ENCODE measurements at regions not wholly inside any gene's neighbourhood (a gene's known extent, or its start where the extent isn't known, plus 50 kb on each side); places are given as distances from the start of the nearest gene placed in this dataset.

DNA sequence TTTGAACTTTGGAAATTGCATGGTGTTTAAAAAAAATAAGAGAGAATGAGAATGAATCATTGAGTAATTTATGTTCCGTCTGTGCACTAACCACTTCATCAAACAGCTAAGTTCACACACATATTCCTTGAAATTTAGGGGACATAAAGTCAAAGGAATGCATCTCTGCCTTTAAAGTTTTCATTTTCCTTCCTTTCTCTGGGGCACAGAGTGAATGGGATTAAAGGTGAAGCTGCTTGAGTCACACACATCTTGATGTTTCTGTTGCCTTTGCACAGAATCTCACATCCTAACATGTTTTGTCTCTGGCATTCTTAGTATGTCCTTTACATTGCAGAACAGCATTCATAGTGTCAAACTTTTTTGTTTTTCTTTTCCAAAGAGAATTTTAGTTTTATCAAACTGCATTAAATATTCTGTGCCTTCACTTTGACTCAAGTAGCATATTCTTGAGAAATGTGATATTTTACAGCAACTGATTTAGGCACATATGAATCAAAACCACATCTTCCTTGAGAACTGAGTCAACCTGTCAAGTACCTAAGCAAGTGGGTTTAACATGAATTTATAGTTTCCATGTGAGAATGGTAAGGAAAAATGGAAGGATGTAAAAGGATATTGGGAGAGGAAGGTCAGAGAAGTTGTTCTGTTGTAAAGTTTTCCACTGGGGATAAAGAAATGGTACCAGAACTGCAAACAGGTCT lies 169.1 kb upstream of the THUMPD2 start:
- DNase-seq: no peak
- intact Hi-C loops (cut with DNase I): no loop called here
- Histone ChIP-seq H3K27me3 (no peaks in the 10 kb centered on the region), H3K4me1 (no peaks in the 10 kb centered on the region), H3K27ac (no peak overlapping the region), H3K36me3 (no peaks in the 10 kb centered on the region), H3K4me3 (no peak overlapping the region), H3K9me3 (no peaks in the 10 kb centered on the region)
- FAIRE-seq: no peak
- WGBS, 2 donors: 66 to 82% methylated on average over 1 of the region's 1 CpG
- TF ChIP-seq, protein P1, sequence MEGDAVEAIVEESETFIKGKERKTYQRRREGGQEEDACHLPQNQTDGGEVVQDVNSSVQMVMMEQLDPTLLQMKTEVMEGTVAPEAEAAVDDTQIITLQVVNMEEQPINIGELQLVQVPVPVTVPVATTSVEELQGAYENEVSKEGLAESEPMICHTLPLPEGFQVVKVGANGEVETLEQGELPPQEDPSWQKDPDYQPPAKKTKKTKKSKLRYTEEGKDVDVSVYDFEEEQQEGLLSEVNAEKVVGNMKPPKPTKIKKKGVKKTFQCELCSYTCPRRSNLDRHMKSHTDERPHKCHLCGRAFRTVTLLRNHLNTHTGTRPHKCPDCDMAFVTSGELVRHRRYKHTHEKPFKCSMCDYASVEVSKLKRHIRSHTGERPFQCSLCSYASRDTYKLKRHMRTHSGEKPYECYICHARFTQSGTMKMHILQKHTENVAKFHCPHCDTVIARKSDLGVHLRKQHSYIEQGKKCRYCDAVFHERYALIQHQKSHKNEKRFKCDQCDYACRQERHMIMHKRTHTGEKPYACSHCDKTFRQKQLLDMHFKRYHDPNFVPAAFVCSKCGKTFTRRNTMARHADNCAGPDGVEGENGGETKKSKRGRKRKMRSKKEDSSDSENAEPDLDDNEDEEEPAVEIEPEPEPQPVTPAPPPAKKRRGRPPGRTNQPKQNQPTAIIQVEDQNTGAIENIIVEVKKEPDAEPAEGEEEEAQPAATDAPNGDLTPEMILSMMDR (IDR thresholded peaks at IDR 0.05): no peak
- ATAC-seq: no peak

DNA sequence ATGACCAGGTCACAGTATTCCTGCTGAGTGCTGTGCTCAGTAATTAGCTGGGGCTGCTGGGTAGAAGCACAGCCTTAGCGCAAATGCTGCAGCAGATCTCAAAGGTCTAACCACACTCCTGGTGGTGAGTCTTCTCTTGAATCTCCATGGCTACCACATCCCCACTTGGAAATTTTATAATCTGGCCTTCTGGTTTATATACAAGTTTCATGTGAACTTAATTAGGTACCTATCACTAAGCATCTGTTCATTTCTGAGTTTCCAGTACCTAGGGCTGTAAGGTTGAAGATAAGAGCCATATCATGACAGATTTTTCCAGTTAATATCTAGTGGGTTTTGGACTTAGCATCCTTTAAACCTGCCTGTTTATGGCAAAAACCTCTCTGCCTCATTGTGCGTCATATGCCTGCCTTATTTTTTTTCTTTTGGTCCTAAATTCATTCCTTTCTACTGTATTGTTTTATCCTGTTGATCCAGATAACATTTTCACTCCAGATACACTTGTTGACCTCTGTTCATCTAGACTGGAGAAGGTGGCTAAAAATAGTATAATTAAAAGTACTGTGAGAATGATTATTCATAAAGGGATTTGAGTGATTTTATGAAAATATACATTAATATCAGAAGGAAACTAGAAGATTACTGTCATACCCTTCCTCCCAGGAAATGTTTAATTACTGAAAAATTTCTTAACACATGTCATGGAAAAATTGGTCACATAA lies 168.4 kb upstream of the THUMPD2 start:
- intact Hi-C loops (cut with DNase I): no loop called here
- H3K27ac ChIP-seq: no peak overlapping the region
- no peaks in the 10 kb centered on the region for H3K27me3 ChIP-seq
- H3K9me3 ChIP-seq: no peaks in the 10 kb centered on the region
- no peaks in the 10 kb centered on the region for H3K36me3 ChIP-seq
- no peaks in the 10 kb centered on the region for H3K4me1 ChIP-seq
- ATAC-seq (no peak), FAIRE-seq (no peak), DNase-seq (no peak)
- no peak overlapping the region for H3K4me3 ChIP-seq
- TF ChIP-seq, protein P1 (IDR thresholded peaks at IDR 0.05): no peak
- 86 to 89% methylated on average over 2 of the region's 2 CpGs for WGBS, 2 donors

DNA sequence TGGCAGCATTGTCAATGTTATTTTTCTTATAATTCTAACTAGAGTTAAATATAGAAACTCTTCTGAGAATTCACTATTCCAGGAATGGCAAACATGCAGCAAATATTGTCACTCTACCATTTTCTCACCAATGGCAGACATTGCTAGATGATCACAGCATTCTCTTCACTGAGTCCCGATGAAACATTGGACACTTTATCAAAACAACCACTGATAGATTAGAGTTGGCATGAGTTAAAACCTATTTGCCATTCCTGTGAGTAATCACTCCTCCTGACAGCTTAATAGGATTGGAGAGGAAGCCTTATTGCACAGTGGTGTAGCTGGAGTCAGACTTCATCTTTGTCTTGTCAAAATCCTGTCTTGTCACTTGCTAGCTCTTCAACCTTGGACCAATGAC lies 163.9 kb upstream of the THUMPD2 start:
- Histone ChIP-seq H3K27me3 (no peaks in the 10 kb centered on the region), H3K9me3 (no peaks in the 10 kb centered on the region), H3K4me3 (no peak overlapping the region), H3K4me1 (no peaks in the 10 kb centered on the region), H3K27ac (no peak overlapping the region), H3K36me3 (no peaks in the 10 kb centered on the region)
- 5 to 9% methylated on average over 1 of the region's 1 CpG for WGBS, 2 donors
- ATAC-seq (no peak), FAIRE-seq (no peak), DNase-seq (no peak)
- intact Hi-C loops (cut with DNase I): no loop called here
- TF ChIP-seq, protein P1 (IDR thresholded peaks at IDR 0.05): no peak

DNA sequence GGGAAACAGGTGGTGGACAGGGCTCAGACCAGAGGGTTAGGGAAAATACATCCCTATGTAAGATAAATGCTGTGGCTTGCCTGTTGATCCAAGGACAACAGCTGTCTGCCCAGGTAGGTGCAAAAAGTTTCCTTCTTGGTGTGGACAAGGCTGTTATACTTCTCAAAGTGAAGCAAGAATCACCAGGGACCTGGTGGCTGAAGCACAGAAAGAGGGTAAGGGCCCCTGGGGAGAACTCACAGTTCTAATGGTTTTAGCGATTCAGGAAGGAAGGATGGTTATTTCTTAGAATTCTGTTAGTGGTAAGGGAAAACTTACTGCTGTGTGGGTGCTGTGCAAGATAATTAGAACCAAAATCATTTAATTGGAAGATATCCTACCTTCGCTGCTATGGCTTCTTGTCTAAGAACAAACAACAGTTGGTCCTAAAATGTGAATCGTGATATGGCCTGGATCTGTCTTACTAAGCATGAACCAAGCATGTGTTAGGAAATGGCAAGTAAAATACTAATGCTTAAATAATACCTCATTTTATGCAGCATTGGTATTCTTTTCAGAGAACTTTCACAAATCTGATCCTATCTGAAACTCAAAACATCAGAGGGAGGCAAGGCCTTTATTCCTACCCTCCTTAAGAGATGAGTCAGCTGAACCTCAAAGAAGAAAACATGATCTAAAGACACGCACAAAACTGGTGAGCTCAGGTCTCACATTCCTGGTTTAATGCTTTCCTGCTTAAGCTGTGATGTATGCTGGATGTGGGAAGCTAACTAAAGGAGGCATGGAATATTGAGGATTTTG lies 159.2 kb upstream of the THUMPD2 start:
- ATAC-seq: no peak
- Histone ChIP-seq H3K36me3 (no peaks in the 10 kb centered on the region), H3K9me3 (no peaks in the 10 kb centered on the region), H3K27ac (no peak overlapping the region), H3K4me3 (no peak overlapping the region), H3K4me1 (no peaks in the 10 kb centered on the region), H3K27me3 (no peaks in the 10 kb centered on the region)
- DNase-seq: no peak
- intact Hi-C loops (cut with DNase I): no loop called here
- FAIRE-seq: no peak
- TF ChIP-seq, protein P1 (IDR thresholded peaks at IDR 0.05): no peak
- WGBS, 2 donors: 74 to 83% methylated on average over 4 of the region's 4 CpGs
